ENCODE measurements at regions not wholly inside any gene's neighbourhood (a gene's known extent, or its start where the extent isn't known, plus 50 kb on each side); places are given as distances from the start of the nearest gene placed in this dataset.

DNA sequence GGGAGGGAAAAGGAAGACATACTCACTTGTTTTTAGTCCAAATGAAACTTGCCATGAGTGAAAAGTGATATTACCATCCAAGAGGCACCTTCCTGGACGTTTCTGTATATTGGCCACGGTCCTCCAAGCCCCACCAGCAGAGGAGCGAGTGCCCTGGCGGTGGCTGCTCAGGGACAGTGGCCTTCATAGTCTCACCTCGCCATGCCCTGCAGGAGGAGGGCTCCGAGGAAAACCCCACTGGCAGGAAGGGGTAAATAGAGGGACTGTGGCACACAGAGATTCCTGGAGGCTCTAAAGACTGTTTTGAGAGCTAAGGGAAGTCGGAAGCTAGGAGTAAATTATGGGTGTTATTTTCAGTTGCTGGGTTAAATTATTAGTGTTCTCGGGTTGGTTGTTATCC lies 98.4 kb upstream of the UBL3 start:
- Histone ChIP-seq H3K9me3 (ENCODE audit: low read depth, low read length) (no peaks in the 10 kb centered on the region), H3K27me3 (ENCODE audit: insufficient read depth, low read length) (peaks cover 2% of the 10 kb centered on the region), H4K20me1 (ENCODE audit: insufficient read depth, low read length) (no peaks in the 10 kb centered on the region), H3K4me3 (ENCODE audit: insufficient read depth, low read length) (peak overlapping the region; percentile 26), H2AFZ (ENCODE audit: low read length) (peak overlapping the region; percentile 60), H3K27ac (ENCODE audit: low read depth, low read length) (no peak overlapping the region), H3K36me3 (ENCODE audit: insufficient read depth, low read length) (no peaks in the 10 kb centered on the region), H3K4me2 (ENCODE audit: insufficient read depth, low read length) (peak overlapping the region; percentile 38), H3K79me2 (ENCODE audit: insufficient read depth, low read length) (no peaks in the 10 kb centered on the region), H3K4me1 (ENCODE audit: insufficient read depth, low read length) (no peaks in the 10 kb centered on the region)
- TF ChIP-seq, protein P1, sequence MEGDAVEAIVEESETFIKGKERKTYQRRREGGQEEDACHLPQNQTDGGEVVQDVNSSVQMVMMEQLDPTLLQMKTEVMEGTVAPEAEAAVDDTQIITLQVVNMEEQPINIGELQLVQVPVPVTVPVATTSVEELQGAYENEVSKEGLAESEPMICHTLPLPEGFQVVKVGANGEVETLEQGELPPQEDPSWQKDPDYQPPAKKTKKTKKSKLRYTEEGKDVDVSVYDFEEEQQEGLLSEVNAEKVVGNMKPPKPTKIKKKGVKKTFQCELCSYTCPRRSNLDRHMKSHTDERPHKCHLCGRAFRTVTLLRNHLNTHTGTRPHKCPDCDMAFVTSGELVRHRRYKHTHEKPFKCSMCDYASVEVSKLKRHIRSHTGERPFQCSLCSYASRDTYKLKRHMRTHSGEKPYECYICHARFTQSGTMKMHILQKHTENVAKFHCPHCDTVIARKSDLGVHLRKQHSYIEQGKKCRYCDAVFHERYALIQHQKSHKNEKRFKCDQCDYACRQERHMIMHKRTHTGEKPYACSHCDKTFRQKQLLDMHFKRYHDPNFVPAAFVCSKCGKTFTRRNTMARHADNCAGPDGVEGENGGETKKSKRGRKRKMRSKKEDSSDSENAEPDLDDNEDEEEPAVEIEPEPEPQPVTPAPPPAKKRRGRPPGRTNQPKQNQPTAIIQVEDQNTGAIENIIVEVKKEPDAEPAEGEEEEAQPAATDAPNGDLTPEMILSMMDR (IDR thresholded peaks at IDR 0.05; ENCODE audit: extremely low read depth, low read depth, low read length) = no peak
- DNase-seq (ENCODE audit: insufficient read length, low spot score, missing footprints) = no peak

DNA sequence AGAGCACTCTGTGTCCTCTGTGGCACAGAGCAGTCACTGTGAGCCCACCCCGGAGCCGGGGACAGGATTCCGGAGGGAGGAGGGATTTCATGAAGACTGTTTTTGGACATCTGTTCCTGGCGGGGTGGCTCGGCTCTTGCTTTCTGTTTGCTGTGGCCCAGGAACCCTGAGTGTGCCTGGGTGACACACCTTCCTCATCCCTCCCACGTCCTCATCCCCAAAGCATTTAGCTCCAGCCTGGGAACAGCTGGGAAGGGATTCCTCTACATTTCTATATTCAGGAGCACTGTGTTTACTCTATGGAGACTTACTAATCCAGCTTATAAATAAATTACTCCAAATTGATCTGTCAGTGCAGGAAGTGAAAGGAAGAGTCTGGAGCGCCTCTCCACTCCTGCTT lies 97.8 kb upstream of the UBL3 start:
- Histone ChIP-seq H4K20me1 (ENCODE audit: insufficient read depth, low read length) (no peaks in the 10 kb centered on the region), H3K27ac (ENCODE audit: low read depth, low read length) (no peak overlapping the region), H3K9me3 (ENCODE audit: low read depth, low read length) (no peaks in the 10 kb centered on the region), H3K27me3 (ENCODE audit: insufficient read depth, low read length) (no peaks in the 10 kb centered on the region), H3K4me2 (ENCODE audit: insufficient read depth, low read length) (peak overlapping the region; percentile 38), H3K4me1 (ENCODE audit: insufficient read depth, low read length) (no peaks in the 10 kb centered on the region), H2AFZ (ENCODE audit: low read length) (peak overlapping the region; percentile 60), H3K36me3 (ENCODE audit: insufficient read depth, low read length) (no peaks in the 10 kb centered on the region), H3K79me2 (ENCODE audit: insufficient read depth, low read length) (no peaks in the 10 kb centered on the region), H3K4me3 (ENCODE audit: insufficient read depth, low read length) (no peak overlapping the region)
- TF ChIP-seq, protein P1 (IDR thresholded peaks at IDR 0.05; ENCODE audit: extremely low read depth, low read depth, low read length) = no peak
- DNase-seq (ENCODE audit: insufficient read length, low spot score, missing footprints) = no peak

GRCh38 chr13:29947839-29948238 lies 97.4 kb upstream of the UBL3 start:
- no peak overlapping the region for H3K4me2 ChIP-seq (ENCODE audit: insufficient read depth, low read length)
- H3K4me1 ChIP-seq (ENCODE audit: insufficient read depth, low read length) = no peaks in the 10 kb centered on the region
- no peak overlapping the region for H3K27ac ChIP-seq (ENCODE audit: low read depth, low read length)
- H3K79me2 ChIP-seq (ENCODE audit: insufficient read depth, low read length) = no peaks in the 10 kb centered on the region
- no peaks in the 10 kb centered on the region for H3K9me3 ChIP-seq (ENCODE audit: low read depth, low read length)
- no peak for DNase-seq (ENCODE audit: insufficient read length, low spot score, missing footprints)
- no peaks in the 10 kb centered on the region for H3K27me3 ChIP-seq (ENCODE audit: insufficient read depth, low read length)
- no peak overlapping the region for H3K4me3 ChIP-seq (ENCODE audit: insufficient read depth, low read length)
- TF ChIP-seq, protein P1 (IDR thresholded peaks at IDR 0.05; ENCODE audit: extremely low read depth, low read depth, low read length) = no peak
- H3K36me3 ChIP-seq (ENCODE audit: insufficient read depth, low read length) = no peaks in the 10 kb centered on the region
- H4K20me1 ChIP-seq (ENCODE audit: insufficient read depth, low read length) = no peaks in the 10 kb centered on the region
- H2AFZ ChIP-seq (ENCODE audit: low read length) = no peak overlapping the region

GRCh38 chr13:29946093-29946492 lies 95.7 kb upstream of the UBL3 start:
- H3K4me3 ChIP-seq (ENCODE audit: insufficient read depth, low read length) = no peak overlapping the region
- TF ChIP-seq, protein P1 (IDR thresholded peaks at IDR 0.05; ENCODE audit: extremely low read depth, low read depth, low read length) = no peak
- H3K27me3 ChIP-seq (ENCODE audit: insufficient read depth, low read length) = no peaks in the 10 kb centered on the region
- no peaks in the 10 kb centered on the region for H4K20me1 ChIP-seq (ENCODE audit: insufficient read depth, low read length)
- H3K36me3 ChIP-seq (ENCODE audit: insufficient read depth, low read length) = no peaks in the 10 kb centered on the region
- H3K79me2 ChIP-seq (ENCODE audit: insufficient read depth, low read length) = no peaks in the 10 kb centered on the region
- H3K9me3 ChIP-seq (ENCODE audit: low read depth, low read length) = no peaks in the 10 kb centered on the region
- no peak overlapping the region for H3K4me2 ChIP-seq (ENCODE audit: insufficient read depth, low read length)
- no peak overlapping the region for H2AFZ ChIP-seq (ENCODE audit: low read length)
- H3K4me1 ChIP-seq (ENCODE audit: insufficient read depth, low read length) = no peaks in the 10 kb centered on the region
- DNase-seq (ENCODE audit: insufficient read length, low spot score, missing footprints) = no peak
- no peak overlapping the region for H3K27ac ChIP-seq (ENCODE audit: low read depth, low read length)
